Stimulated activated CD4-positive, alpha-beta T cell treated with anti-CD3 and anti-CD28 coated beads, Interleukin-4, amount 100 ng/mL, for 1 hour (primary cell): ENCODE measurements at regions not wholly inside any gene's neighbourhood (a gene's known extent, or its start where the extent isn't known, plus 50 kb on each side); places are given as distances from the start of the nearest gene placed in this dataset.
"Not testable (repeated sequence)": the region's sequence is repeated elsewhere in the genome, so short reads cannot be mapped to it uniquely, and the experiment has no call there.

Experiments used
- DNase-seq: peaks from one replicate; pipeline ENCODE4 v3.0.0-alpha.2; 2020

- no peak for DNase-seq
Measured at GRCh38 chr6:167230288-167230687, 60.8 kb upstream of the UNC93A start.

GRCh38 chr6:167232356-167232755 is 58.8 kb upstream of the UNC93A start:
- DNase-seq = no peak

- DNase-seq = no peak
Measured at GRCh38 chr6:167233490-167233889, 57.6 kb upstream of the UNC93A start.

- not testable (repeated sequence) for DNase-seq
Measured at GRCh38 chr6:167234576-167234975, 56.5 kb upstream of the UNC93A start.

GRCh38 chr6:167235005-167235404 is 56.1 kb upstream of the UNC93A start:
- DNase-seq = no peak

- no peak for DNase-seq
Measured at GRCh38 chr6:167235421-167236238, 55.5 kb upstream of the UNC93A start.

- DNase-seq = no peak
Measured at GRCh38 chr6:167236239-167236571, 54.9 kb upstream of the UNC93A start.

GRCh38 chr6:167237438-167238145 is 53.5 kb upstream of the UNC93A start:
- DNase-seq = no peak

- no peak for DNase-seq
Measured at GRCh38 chr6:167238146-167238693, 52.9 kb upstream of the UNC93A start.

GRCh38 chr6:167238694-167239467 is 52.2 kb upstream of the UNC93A start:
- no peak for DNase-seq

GRCh38 chr6:167239470-167239869 is 51.6 kb upstream of the UNC93A start:
- DNase-seq = not testable (repeated sequence)

- no peak for DNase-seq
Measured at GRCh38 chr6:167240034-167240541, 51.0 kb upstream of the UNC93A start.
